ENCODE measurements at regions not wholly inside any gene's neighbourhood (a gene's known extent, or its start where the extent isn't known, plus 50 kb on each side); places are given as distances from the start of the nearest gene placed in this dataset.

DNA sequence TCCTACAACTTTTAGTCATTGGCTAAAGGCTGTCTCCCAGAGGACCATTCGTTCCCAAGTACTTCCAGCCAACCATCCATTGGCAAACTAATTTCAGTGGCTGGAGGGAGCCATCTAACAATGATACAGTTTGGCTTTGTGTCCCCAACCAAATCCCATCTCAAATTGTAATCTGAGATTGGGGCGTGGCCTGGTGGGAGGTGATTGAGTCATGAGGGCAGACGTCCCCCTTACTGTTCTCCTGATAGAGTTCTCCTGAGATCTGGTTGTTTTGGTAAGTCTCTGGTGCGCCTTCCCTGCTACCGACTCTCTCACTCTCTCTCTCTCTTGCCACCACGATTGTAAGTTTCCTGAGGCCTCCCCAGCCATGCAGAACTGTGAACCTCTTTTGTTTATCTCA, 99.7 kb upstream of the FUT8 start:
- BruUV-seq (replicated peaks) = no TSS peak
- Histone ChIP-seq H2BK120ac (ENCODE audit: low read depth, low read length) (no peak overlapping the region), H3K27ac (ENCODE audit: insufficient read depth, low read length) (no peak overlapping the region), H3K9me1 (ENCODE audit: insufficient read depth, low read length) (no peaks in the 10 kb centered on the region), H3K36me3 (ENCODE audit: control insufficient read depth, insufficient read depth, low read length) (no peaks in the 10 kb centered on the region), H3K56ac (ENCODE audit: extremely low read depth, insufficient read depth, low read length) (no peak overlapping the region), H3K79me1 (ENCODE audit: low read depth in 1 of 2, low read length in 2 of 2) (no peaks in the 10 kb centered on the region), H2AK9ac (replicated peaks; ENCODE audit: low read depth, low read length, poor library complexity) (no peak overlapping the region), H3K9me3 (ENCODE audit: control insufficient read depth, insufficient read depth, low read length) (peaks cover 4% of the 10 kb centered on the region), H3K4me3 (ENCODE audit: insufficient read depth, low read depth, low read length) (no peak overlapping the region), H3K27me3 (ENCODE audit: control insufficient read depth, insufficient read depth, low read length) (no peaks in the 10 kb centered on the region), H3K9ac (ENCODE audit: low read depth, low read length) (no peak overlapping the region), H4K20me1 (ENCODE audit: insufficient read depth, low read length) (no peaks in the 10 kb centered on the region), H3K23ac (ENCODE audit: low read depth, low read length) (no peak overlapping the region), H2AK5ac (ENCODE audit: low read depth, low read length) (no peak overlapping the region), H3K14ac (replicated peaks; ENCODE audit: low read depth, low read length) (no peak overlapping the region), H4K91ac (ENCODE audit: insufficient read depth, low read depth, low read length) (no peak overlapping the region), H4K5ac (ENCODE audit: low read depth, low read length) (no peak overlapping the region), H3K4ac (ENCODE audit: low read depth, low read length) (no peak overlapping the region), H2BK15ac (ENCODE audit: low read depth, low read length) (no peak overlapping the region), H3K18ac (ENCODE audit: low read depth, low read length) (no peak overlapping the region), H2AFZ (replicated peaks; ENCODE audit: low read length, poor library complexity) (no peak overlapping the region), H3K4me1 (ENCODE audit: control insufficient read depth, insufficient read depth, low read length) (no peaks in the 10 kb centered on the region), H4K8ac (ENCODE audit: low read depth in 2 of 2, low read length in 2 of 2) (no peak overlapping the region), H3K4me2 (ENCODE audit: low read depth, low read length) (no peak overlapping the region), H2BK20ac (ENCODE audit: low read depth, low read length) (no peak overlapping the region), H2BK5ac (ENCODE audit: low read depth, low read length, poor library complexity, severe bottlenecking) (no peak overlapping the region)
- TF ChIP-seq MAZ (IDR thresholded peaks at IDR 0.05; ENCODE audit: borderline replicate concordance, low read depth, low read length) (no peak), MAFK (IDR thresholded peaks at IDR 0.05; ENCODE audit: low read depth, low read length) (no peak), FOS (IDR thresholded peaks at IDR 0.05; ENCODE audit: low read depth, low read length) (no peak), RFX5 (IDR thresholded peaks at IDR 0.05; ENCODE audit: low read depth, low read length) (no peak), CHD1 (IDR thresholded peaks at IDR 0.05; ENCODE audit: low read depth, low read length) (no peak), RAD21 (IDR thresholded peaks at IDR 0.05; ENCODE audit: low read length) (no peak), NFE2L2 (IDR thresholded peaks at IDR 0.05; ENCODE audit: low read depth, low read length) (no peak), CEBPB (IDR thresholded peaks at IDR 0.05; ENCODE audit: low read depth, low read length) (no peak), POLR2A (IDR thresholded peaks at IDR 0.05; ENCODE audit: low read depth, low read length) (no peak)
- TF ChIP-seq, protein P1, sequence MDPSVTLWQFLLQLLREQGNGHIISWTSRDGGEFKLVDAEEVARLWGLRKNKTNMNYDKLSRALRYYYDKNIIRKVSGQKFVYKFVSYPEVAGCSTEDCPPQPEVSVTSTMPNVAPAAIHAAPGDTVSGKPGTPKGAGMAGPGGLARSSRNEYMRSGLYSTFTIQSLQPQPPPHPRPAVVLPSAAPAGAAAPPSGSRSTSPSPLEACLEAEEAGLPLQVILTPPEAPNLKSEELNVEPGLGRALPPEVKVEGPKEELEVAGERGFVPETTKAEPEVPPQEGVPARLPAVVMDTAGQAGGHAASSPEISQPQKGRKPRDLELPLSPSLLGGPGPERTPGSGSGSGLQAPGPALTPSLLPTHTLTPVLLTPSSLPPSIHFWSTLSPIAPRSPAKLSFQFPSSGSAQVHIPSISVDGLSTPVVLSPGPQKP (IDR thresholded peaks at IDR 0.05; ENCODE audit: borderline replicate concordance, low read depth, low read length) = no peak
- WGBS, 2 experiments (ENCODE audit: extremely low coverage in 2 of 2, insufficient read length in 1 of 2) = no CpG with 5 or more reads among the region's 6 CpGs
- in situ Hi-C loops (cut with MboI; ENCODE audit: low sequenced_read_pairs) (no loop called here), dilution Hi-C loops (cut with HindIII; ENCODE audit: low sequenced_read_pairs, unreplicated experiment) (no loop called here), intact Hi-C loops (cut with micrococcal nuclease) (loop anchor here (10.0 kb wide), 1 partner anchor 1978 kb away; no protein-coding TSS in a partner anchor)
- ChIA-PET POLR2A (ENCODE audit: unreplicated experiment) (no interaction called here), CTCF (no interaction called here)
- ATAC-seq (ENCODE audit: low read depth) = no peak
- no peak for DNase-seq

Data from IMR-90 (cell line).